ENCODE measurements at regions not wholly inside any gene's neighbourhood (a gene's known extent, or its start where the extent isn't known, plus 50 kb on each side); places are given as distances from the start of the nearest gene placed in this dataset.

GRCh38 chr14:37851054-37851453 is 255.6 kb downstream of the TTC6 start:
- TF ChIP-seq, protein P1, sequence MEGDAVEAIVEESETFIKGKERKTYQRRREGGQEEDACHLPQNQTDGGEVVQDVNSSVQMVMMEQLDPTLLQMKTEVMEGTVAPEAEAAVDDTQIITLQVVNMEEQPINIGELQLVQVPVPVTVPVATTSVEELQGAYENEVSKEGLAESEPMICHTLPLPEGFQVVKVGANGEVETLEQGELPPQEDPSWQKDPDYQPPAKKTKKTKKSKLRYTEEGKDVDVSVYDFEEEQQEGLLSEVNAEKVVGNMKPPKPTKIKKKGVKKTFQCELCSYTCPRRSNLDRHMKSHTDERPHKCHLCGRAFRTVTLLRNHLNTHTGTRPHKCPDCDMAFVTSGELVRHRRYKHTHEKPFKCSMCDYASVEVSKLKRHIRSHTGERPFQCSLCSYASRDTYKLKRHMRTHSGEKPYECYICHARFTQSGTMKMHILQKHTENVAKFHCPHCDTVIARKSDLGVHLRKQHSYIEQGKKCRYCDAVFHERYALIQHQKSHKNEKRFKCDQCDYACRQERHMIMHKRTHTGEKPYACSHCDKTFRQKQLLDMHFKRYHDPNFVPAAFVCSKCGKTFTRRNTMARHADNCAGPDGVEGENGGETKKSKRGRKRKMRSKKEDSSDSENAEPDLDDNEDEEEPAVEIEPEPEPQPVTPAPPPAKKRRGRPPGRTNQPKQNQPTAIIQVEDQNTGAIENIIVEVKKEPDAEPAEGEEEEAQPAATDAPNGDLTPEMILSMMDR (conservative IDR thresholded peaks at IDR 0.05; ENCODE audit: low read depth, low read length): no peak
- no peak for TF ChIP-seq EZH2 (IDR thresholded peaks at IDR 0.05; ENCODE audit: borderline replicate concordance, low read depth, low read length, poor library complexity, severe bottlenecking)
